Central memory CD8-positive, alpha-beta T cell (primary cell): ENCODE measurements at regions not wholly inside any gene's neighbourhood (a gene's known extent, or its start where the extent isn't known, plus 50 kb on each side); places are given as distances from the start of the nearest gene placed in this dataset.

Source experiments
- ATAC-seq: fragments of 150-1000 bp; cut with Tn5 transposase; replicated peaks from 2 replicates; pipeline ENCODE4 v1.10.0; 2022; ENCODE audit warnings: mild to moderate bottlenecking, moderate FRiP score, moderate number of reproducible peaks; ENCODE audit not compliant: poor library complexity, severe bottlenecking; ENCODE audit errors: extremely low read depth
- DNase-seq, 2 donors: peaks; one replicate each; pipeline ENCODE4 v3.0.0; 2021; ENCODE audit warnings: low spot score in 2 of 2
- H3K27ac Mint-ChIP-seq: one replicate; pipeline ENCODE4 v1.8.0; 2022; ENCODE audit warnings: low read depth, mild to moderate bottlenecking, moderate library complexity, mixed read lengths
- H3K27me3 Mint-ChIP-seq: one replicate; pipeline ENCODE4 v1.8.0; 2022; ENCODE audit warnings: mixed read lengths
- H3K36me3 Mint-ChIP-seq: one replicate; pipeline ENCODE4 v1.8.0; 2022; ENCODE audit warnings: mild to moderate bottlenecking, moderate library complexity, mixed read lengths; ENCODE audit not compliant: insufficient read depth
- H3K4me1 Mint-ChIP-seq: one replicate; pipeline ENCODE4 v1.8.0; 2022; ENCODE audit warnings: mixed read lengths
- H3K4me3 Mint-ChIP-seq: one replicate; pipeline ENCODE4 v1.8.0; 2022; ENCODE audit warnings: mild to moderate bottlenecking, moderate library complexity, mixed read lengths
- H3K9me3 Mint-ChIP-seq: one replicate; pipeline ENCODE4 v1.8.0; 2022; ENCODE audit warnings: mixed read lengths

DNA sequence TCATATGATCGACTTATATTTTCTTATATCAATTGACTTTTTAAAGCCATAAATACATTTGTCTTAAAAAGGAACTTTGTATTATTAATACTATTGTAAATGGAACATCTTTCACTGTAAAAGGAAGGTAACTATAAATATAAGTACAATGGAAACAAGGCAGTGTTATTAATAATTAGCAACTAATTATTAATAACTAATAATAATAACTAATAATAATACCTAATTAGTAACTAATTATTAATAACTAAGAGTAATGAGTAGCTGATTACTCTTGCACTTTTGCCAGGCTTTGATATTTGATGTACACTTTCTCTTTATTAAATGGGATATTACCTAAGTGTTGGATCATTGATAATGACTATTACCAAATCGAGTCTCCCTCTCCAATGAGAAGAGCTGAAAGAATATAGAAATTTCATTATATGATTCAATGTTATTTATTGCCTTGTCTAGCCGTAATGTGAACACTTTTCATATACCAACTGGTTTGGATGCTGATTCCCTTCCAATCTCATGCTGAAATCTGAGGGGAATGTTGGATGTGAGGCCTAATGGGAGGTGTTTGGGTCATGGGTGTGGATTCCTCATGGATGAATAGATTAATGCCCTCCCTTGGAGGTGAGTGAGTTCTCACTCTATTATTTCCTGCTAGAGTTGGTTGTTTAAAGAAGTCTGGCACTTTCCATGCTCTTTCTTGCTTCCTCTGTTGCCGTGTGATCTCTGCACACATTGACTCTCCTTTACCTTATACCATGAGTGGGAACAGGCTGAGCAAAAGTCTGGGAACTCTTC lies 202.1 kb upstream of the ZBTB20 start:
- DNase-seq, result no peak
- H3K27me3 Mint-ChIP-seq, result no peaks in the 10 kb centered on the region
- no peaks in the 10 kb centered on the region for H3K4me1 Mint-ChIP-seq
- H3K27ac Mint-ChIP-seq, result no peak overlapping the region
- H3K36me3 Mint-ChIP-seq, result no peaks in the 10 kb centered on the region
- ATAC-seq, result no peak
- H3K9me3 Mint-ChIP-seq, result no peaks in the 10 kb centered on the region
- no peak overlapping the region for H3K4me3 Mint-ChIP-seq

DNA sequence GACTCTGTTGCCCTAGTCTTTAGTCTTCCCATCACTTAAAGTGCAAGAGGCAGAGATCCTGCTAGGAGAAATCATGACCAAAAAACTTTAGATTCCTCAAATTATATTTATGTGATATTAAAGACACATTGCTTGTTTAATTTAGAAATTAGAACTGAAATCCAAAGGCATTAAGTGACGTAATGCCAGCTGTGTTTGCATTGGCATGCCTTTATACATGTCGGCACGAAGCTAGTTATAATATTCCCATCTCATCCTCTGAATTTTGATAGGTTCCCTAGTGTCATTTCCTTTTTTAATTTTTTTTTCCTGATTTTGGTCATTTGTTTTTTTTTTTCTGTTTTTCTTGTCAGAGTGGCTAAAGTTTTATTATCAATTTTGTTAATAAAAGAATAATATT lies 203.5 kb upstream of the ZBTB20 start:
- Mint-ChIP-seq H3K27me3 (no peaks in the 10 kb centered on the region), H3K4me1 (no peaks in the 10 kb centered on the region), H3K9me3 (no peaks in the 10 kb centered on the region), H3K36me3 (no peaks in the 10 kb centered on the region), H3K27ac (no peak overlapping the region), H3K4me3 (no peak overlapping the region)
- no peak for ATAC-seq
- DNase-seq, result no peak

DNA sequence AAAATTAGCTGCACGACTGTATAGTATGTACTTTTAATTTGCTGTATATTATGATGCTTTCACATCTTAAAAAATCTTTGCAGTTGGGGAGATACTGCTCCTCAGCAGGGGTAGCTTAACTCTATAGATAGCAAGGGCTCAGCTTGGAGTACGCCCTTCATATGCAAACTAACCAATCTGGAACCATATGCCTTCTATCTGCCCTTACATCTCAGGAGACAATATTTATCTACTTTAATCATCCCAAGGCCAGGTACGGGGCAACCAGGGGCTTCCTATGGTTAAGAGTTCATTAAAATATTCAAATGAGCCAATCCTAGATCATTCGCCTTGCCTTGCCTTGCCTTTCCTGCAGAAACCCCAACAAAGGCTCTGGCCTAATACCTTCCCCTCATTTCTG lies 204.1 kb upstream of the ZBTB20 start:
- H3K27ac Mint-ChIP-seq, result no peak overlapping the region
- ATAC-seq, result no peak
- H3K4me1 Mint-ChIP-seq, result no peaks in the 10 kb centered on the region
- no peaks in the 10 kb centered on the region for H3K9me3 Mint-ChIP-seq
- H3K27me3 Mint-ChIP-seq, result no peaks in the 10 kb centered on the region
- no peak overlapping the region for H3K4me3 Mint-ChIP-seq
- DNase-seq, result no peak
- no peaks in the 10 kb centered on the region for H3K36me3 Mint-ChIP-seq

DNA sequence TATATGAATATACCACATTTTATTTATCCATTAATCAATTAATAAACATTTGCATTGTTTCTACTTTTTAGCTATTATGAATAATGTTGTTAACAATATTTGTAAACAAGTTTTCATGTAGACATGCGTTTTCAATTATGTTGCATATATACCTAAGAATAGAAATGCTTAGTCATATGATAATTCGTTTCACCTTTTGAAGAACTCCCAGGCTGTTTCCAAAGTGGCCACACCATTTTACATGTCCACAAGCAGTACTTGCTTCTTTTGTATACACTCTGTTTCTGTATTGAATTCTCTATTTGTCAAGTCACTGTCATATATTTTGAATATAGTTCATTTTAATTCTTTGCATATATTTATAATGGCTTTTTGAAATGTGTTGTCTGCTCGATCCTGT lies 206.9 kb upstream of the ZBTB20 start:
- Mint-ChIP-seq H3K4me1 (no peaks in the 10 kb centered on the region), H3K27ac (no peak overlapping the region)

DNA sequence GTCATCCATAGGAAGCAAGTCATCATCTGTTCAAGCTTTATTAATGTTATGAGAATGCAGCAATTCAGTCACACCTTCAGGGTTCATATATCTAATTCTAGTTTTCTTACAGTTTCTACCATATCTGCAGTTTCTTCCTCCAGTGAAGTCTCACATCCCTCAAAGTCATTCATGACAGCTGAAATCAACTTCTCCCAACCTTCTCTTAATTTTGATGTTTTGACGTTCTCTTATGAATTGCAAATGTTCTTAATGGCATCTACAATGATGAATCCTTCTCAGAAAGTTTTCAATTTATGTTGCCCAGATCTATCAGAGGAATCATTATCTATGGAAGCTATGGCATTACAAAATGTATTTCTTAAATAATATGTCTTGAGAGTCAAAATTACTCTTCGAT lies 210.4 kb upstream of the ZBTB20 start:
- ATAC-seq, result no peak
- Mint-ChIP-seq H3K36me3 (no peaks in the 10 kb centered on the region), H3K27me3 (no peaks in the 10 kb centered on the region), H3K9me3 (peaks cover 5% of the 10 kb centered on the region), H3K27ac (no peak overlapping the region), H3K4me1 (peaks cover 7% of the 10 kb centered on the region), H3K4me3 (no peak overlapping the region)
- no peak for DNase-seq

More for the DNA sequence above, 206.9 kb upstream of the ZBTB20 start:
- Mint-ChIP-seq H3K36me3 (no peaks in the 10 kb centered on the region), H3K9me3 (no peaks in the 10 kb centered on the region), H3K27me3 (no peaks in the 10 kb centered on the region), H3K4me3 (no peak overlapping the region)
- DNase-seq (no peak), ATAC-seq (no peak)

DNA sequence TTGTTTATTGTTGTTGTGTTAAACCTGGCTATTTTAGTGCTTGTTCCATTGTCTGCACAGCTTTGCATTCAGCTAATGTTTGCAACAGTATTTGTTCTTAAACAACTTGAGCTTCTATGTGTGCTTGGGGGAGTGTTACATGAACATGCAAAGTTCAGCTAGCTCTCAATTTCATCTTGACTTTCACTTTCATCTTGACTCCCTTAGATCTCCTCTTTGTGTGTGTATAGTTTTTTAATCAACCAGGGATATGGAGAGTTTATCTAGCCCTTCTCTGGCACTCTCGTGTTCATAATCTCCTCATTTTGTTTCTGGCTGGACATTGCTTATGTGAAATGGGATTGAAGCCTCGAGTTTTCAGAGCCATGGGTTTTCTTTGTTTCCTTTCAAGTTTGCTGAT lies 212.4 kb upstream of the ZBTB20 start:
- Mint-ChIP-seq H3K4me3 (no peak overlapping the region), H3K27me3 (peaks cover 8% of the 10 kb centered on the region), H3K27ac (no peak overlapping the region), H3K9me3 (peaks cover 5% of the 10 kb centered on the region), H3K4me1 (peaks cover 7% of the 10 kb centered on the region), H3K36me3 (no peaks in the 10 kb centered on the region)
- ATAC-seq, result no peak
- no peak for DNase-seq

DNA sequence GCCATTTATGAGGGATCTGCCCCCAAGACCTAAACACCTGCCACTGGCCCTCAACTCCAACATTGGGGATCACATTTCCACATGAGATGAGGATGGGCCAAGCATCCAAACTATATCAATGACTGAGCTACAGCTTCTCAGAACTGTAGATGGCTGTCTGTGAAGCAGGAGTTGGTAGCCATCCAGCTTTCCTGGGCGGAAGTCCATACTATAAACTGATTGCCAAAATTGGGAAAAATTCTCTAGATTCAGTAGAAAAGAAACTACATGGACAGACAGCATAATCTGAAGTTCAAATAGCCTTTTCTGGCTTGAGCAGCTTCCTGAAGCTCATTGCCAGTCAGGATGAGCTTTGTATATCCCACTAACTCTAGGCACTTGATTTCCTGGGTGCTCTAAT lies 214.7 kb upstream of the ZBTB20 start:
- Mint-ChIP-seq H3K27me3 (peaks cover 8% of the 10 kb centered on the region), H3K9me3 (peaks cover 10% of the 10 kb centered on the region), H3K27ac (no peak overlapping the region), H3K36me3 (no peaks in the 10 kb centered on the region), H3K4me1 (peaks cover 7% of the 10 kb centered on the region), H3K4me3 (no peak overlapping the region)
- ATAC-seq (no peak), DNase-seq (no peak)

DNA sequence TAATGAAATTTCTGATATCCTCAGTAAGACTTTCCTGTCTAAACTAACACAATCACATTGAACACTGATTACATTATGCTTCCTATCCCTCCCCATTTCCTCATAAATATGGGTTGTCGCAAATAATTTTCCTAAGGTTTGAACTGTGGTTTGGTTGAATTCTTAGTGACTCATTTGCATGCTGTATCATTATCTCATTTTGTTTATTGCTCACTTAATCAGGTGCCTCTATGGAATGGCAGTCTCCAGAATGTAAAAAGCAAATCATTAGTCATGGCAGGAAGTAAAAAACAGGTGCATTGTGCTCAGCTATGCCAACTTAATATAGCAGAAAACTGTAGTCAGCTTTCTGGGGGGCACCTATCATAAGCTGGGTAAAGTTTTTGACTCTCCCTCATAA lies 216.0 kb upstream of the ZBTB20 start:
- H3K9me3 Mint-ChIP-seq, result peaks cover 10% of the 10 kb centered on the region
- H3K27ac Mint-ChIP-seq, result no peak overlapping the region
- H3K4me3 Mint-ChIP-seq, result no peak overlapping the region
- H3K27me3 Mint-ChIP-seq, result peaks cover 8% of the 10 kb centered on the region
- peaks cover 7% of the 10 kb centered on the region for H3K4me1 Mint-ChIP-seq
- DNase-seq (no peak), ATAC-seq (no peak)
- no peaks in the 10 kb centered on the region for H3K36me3 Mint-ChIP-seq

DNA sequence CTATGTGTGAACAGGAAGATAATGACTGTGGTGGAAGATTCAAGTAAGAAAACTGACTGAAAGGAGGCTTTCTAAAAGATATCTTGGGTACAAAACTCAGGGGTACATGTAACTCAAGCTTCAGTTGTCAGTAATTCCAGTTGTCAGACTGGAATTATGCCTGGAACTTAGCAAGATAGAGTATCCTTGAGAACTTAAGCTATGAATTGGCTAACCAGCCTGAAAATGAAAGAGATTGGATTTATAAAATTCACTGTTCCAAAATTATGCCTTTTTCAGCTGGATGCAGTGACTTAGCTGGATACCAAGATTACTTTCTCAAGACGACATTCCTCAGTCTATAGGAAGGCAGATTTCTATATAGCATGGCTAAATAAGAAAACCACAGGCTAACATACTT lies 221.9 kb upstream of the ZBTB20 start:
- Mint-ChIP-seq H3K4me3 (no peak overlapping the region), H3K9me3 (peaks cover 5% of the 10 kb centered on the region), H3K36me3 (no peaks in the 10 kb centered on the region), H3K27me3 (peaks cover under 1% of the 10 kb centered on the region), H3K4me1 (no peaks in the 10 kb centered on the region), H3K27ac (no peak overlapping the region)
- ATAC-seq (no peak), DNase-seq (no peak)

DNA sequence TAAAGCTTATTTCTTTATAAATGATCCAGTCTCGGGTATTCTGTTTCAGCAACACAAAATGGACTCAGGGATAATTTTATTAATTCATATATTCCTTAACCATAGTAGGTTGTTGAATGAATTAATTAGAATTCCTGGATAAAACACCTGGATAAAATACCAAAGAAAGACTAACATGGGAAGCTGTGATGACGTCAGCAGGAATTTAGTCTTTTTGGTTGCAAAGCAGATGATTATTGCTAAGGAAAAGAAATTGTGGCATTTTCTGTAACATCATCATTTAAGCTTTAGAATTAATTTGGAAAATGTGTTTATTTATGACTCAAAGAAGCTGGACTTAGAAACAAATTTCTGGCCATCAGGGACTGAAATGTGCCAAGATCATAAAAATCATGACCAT lies 228.3 kb upstream of the ZBTB20 start:
- H3K27me3 Mint-ChIP-seq, result peaks cover 15% of the 10 kb centered on the region
- no peak overlapping the region for H3K4me3 Mint-ChIP-seq
- no peaks in the 10 kb centered on the region for H3K4me1 Mint-ChIP-seq
- H3K36me3 Mint-ChIP-seq, result no peaks in the 10 kb centered on the region
- DNase-seq (no peak), ATAC-seq (no peak)
- H3K27ac Mint-ChIP-seq, result no peak overlapping the region
- no peaks in the 10 kb centered on the region for H3K9me3 Mint-ChIP-seq

DNA sequence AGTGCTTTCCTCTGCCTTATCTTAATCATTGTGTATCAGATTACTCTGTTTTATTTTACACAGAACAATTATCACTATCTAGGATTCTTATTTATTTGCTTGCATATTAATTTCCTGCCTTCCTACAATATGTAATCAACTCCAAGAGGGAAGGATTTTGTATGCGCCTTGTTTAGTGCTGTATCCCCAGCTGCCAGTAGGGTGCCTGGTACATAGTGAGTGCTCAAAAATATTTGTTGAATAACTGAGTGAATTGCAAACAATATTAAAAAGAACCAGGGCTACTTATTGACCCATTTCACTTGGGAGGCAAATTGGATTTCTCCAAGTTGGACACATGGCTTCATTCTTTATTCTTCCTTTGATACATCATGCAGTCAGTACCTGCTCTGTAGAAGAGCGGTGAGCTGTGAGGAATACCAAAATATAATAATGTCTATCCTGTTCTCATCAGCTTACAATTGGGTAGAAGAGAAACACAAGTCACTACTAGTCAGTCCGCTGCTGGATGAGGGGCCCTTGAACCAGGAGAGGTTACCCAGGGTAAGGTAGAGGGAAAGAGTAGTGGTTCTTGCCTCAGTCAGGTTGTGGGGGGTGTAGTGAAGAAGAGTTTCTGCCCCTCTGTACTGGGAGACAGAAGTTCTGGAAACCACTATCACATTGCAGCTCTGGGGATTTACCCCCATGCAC lies 233.9 kb upstream of the ZBTB20 start:
- Mint-ChIP-seq H3K36me3 (no peaks in the 10 kb centered on the region), H3K4me3 (no peak overlapping the region), H3K27me3 (peaks cover 5% of the 10 kb centered on the region), H3K27ac (no peak overlapping the region), H3K9me3 (no peaks in the 10 kb centered on the region), H3K4me1 (no peaks in the 10 kb centered on the region)
- ATAC-seq (no peak), DNase-seq (no peak)

DNA sequence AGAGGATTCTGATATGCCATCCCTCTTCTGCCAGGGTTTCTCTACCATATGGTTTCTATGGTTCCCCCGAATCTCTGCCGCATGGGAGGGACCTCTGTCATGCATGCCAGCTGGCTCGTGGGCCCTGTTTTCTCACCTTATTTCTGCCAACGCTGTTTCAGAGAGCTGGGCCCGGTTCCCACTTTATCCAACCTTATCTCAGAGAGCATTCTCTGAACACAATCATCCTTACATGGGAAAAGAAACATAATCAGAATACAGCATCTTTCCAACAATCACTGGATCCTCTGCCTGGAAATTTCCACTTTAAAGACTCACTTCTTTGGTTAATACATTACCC lies 234.5 kb upstream of the ZBTB20 start:
- DNase-seq (no peak), ATAC-seq (no peak)
- H3K36me3 Mint-ChIP-seq, result no peaks in the 10 kb centered on the region
- H3K27ac Mint-ChIP-seq, result no peak overlapping the region
- peaks cover 5% of the 10 kb centered on the region for H3K27me3 Mint-ChIP-seq
- no peak overlapping the region for H3K4me3 Mint-ChIP-seq
- H3K4me1 Mint-ChIP-seq, result no peaks in the 10 kb centered on the region
- H3K9me3 Mint-ChIP-seq, result no peaks in the 10 kb centered on the region

DNA sequence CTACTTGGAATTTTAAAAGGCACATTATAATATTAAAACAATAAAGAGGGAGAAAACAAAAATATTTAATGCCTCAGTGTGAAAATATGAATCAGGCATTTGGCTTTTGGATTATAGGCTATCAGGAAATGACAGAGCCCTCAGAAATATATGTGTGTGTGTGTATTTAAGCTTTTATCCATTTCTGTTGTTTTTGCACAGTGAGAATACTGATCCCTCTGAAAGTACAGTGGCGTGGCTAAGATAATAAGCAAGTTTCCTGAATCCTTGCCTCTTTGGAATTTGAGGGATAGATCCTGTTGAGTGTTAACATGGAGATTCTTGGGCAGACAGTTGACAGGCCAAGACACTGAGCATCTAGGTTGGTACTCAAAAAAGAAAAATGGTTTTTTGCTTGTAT lies 234.8 kb upstream of the ZBTB20 start:
- H3K9me3 Mint-ChIP-seq, result no peaks in the 10 kb centered on the region
- no peak overlapping the region for H3K4me3 Mint-ChIP-seq
- no peaks in the 10 kb centered on the region for H3K36me3 Mint-ChIP-seq
- no peak for ATAC-seq
- H3K27ac Mint-ChIP-seq, result no peak overlapping the region
- no peaks in the 10 kb centered on the region for H3K4me1 Mint-ChIP-seq
- H3K27me3 Mint-ChIP-seq, result peaks cover 3% of the 10 kb centered on the region
- no peak for DNase-seq
